ENCODE measurements at regions not wholly inside any gene's neighbourhood (a gene's known extent, or its start where the extent isn't known, plus 50 kb on each side); places are given as distances from the start of the nearest gene placed in this dataset.

DNA sequence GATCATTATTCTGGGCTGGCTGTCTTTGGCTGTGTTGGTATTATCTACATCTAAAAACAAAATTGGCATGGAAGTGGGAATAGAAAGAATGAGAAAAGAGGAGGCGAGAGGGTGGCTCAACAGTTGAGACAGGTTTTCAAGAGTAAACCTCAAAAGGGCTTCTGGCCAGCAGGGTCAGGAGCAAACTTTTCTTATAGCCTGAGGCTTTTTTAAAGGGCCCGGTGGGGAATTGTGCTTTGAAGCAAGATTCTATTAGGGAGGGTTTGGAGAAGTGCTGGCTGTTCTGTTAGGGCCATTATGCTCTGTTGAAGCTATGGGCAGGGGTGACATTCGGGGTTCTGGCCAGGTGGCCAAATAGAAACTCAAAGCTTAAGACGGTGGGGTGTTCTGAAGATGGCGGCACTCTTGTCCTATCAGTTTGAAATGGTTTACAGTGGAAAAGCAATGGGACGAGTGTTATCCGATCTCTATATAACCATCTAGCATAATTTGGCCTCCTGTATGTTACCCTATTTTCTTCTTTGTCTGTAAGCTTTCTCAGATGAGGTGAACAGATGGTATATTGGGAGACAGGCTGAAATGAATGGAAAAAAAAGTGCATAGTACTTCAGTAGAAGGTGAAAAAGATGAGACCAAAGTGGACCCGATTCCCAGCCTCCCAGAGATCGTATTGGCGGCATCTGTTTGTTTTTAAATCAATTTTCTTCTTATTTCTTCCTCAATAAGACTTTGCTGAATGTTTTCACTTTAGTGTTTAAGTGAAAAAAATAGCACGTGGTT, 132.1 kb upstream of the CNR1 start:
- Histone ChIP-seq H4K20me1 (ENCODE audit: control insufficient read depth, insufficient read depth, insufficient read length) (no peaks in the 10 kb centered on the region), H4K91ac (ENCODE audit: insufficient read length, low read depth, low read length) (no peak overlapping the region), H3K56ac (ENCODE audit: insufficient read length, low read depth, low read length) (no peak overlapping the region), H2BK20ac (ENCODE audit: low read depth, low read length, poor library complexity, severe bottlenecking) (no peak overlapping the region), H2BK12ac (ENCODE audit: insufficient read length, low read depth, low read length) (no peak overlapping the region), H3K4me2 (ENCODE audit: insufficient read depth, insufficient read length, low read length) (no peak overlapping the region), H4K5ac (ENCODE audit: insufficient read length, low read depth, low read length) (no peak overlapping the region), H3K4me1 (ENCODE audit: insufficient read depth, low read length) (no peaks in the 10 kb centered on the region), H3K27me3 (ENCODE audit: insufficient read depth, low read length) (no peaks in the 10 kb centered on the region), H2AK5ac (ENCODE audit: insufficient read length, low read length) (no peak overlapping the region), H3K79me2 (ENCODE audit: insufficient read depth, low read length) (no peaks in the 10 kb centered on the region), H3K14ac (ENCODE audit: insufficient read depth, low read length) (no peak overlapping the region), H4K8ac (replicated peaks; ENCODE audit: insufficient read length, low read depth, low read length) (no peak overlapping the region), H3K23me2 (ENCODE audit: insufficient read length, low read depth, low read length, poor library complexity, severe bottlenecking) (no peaks in the 10 kb centered on the region), H3K18ac (ENCODE audit: insufficient read length, low read depth, low read length) (no peak overlapping the region), H3K23ac (ENCODE audit: insufficient read length, low read depth, low read length) (no peak overlapping the region), H3K79me1 (ENCODE audit: insufficient read depth, low read depth, low read length, poor library complexity, severe bottlenecking) (no peaks in the 10 kb centered on the region), H2BK5ac (ENCODE audit: insufficient read length, low read length) (no peak overlapping the region), H3K9me3 (ENCODE audit: control insufficient read depth, low read depth, low read length) (no peaks in the 10 kb centered on the region), H3K27ac (ENCODE audit: insufficient read length, low read depth, low read length) (no peak overlapping the region), H2AFZ (ENCODE audit: low read length) (no peak overlapping the region), H3K9ac (ENCODE audit: extremely low read depth, insufficient read length, low read length) (no peak overlapping the region), H2BK120ac (ENCODE audit: low read depth, low read length, poor library complexity, severe bottlenecking) (no peak overlapping the region), H3T11ph (ENCODE audit: low read length) (no peak overlapping the region), H3K4ac (ENCODE audit: low read depth, low read length) (no peak overlapping the region), H2BK15ac (ENCODE audit: low read depth, low read length) (no peak overlapping the region)
- no peak for TF ChIP-seq CTCF (conservative IDR thresholded peaks at IDR 0.05)
- Mint-ChIP-seq H3K4me3 (no peak overlapping the region), H3K9me3 (no peaks in the 10 kb centered on the region), H3K4me1 (peaks cover 11 to 16% of the 10 kb centered on the region in 2 experiments), H3K27ac (no peak overlapping the region), H3K36me3 (ENCODE audit: insufficient read depth in 1 of 3, low read depth in 3 of 3) (no peaks in the 10 kb centered on the region), H3K27me3 (ENCODE audit: low read depth) (no peaks in the 10 kb centered on the region)
- DNase-seq = no peak
- WGBS (ENCODE audit: extremely low coverage, insufficient read length, low lambda C conversion rate) = no CpG with 5 or more reads among the region's 11 CpGs

Measured in H9 (cell line).